Urinary bladder (tissue), 3 donors: ENCODE measurements at regions not wholly inside any gene's neighbourhood (a gene's known extent, or its start where the extent isn't known, plus 50 kb on each side); places are given as distances from the start of the nearest gene placed in this dataset.

ENCODE experiments used
- DNase-seq: peaks from one replicate; pipeline ENCODE4 v3.0.0-alpha.2; 2015; ENCODE audit errors: extremely low spot score
- H3K27ac ChIP-seq: one replicate; pipeline ENCODE4 v1.5.1; 2013; ENCODE audit warnings: low read depth, mild to moderate bottlenecking, moderate library complexity
- H3K36me3 ChIP-seq: one replicate; pipeline ENCODE4 v1.6.1; 2013; ENCODE audit warnings: mild to moderate bottlenecking, moderate library complexity; ENCODE audit not compliant: insufficient read depth
- H3K4me1 ChIP-seq: one replicate; pipeline ENCODE4 v1.6.1; 2013; ENCODE audit warnings: mild to moderate bottlenecking, moderate library complexity; ENCODE audit not compliant: insufficient read depth
- H3K4me3 ChIP-seq: one replicate; pipeline ENCODE4 v1.5.1; 2013; ENCODE audit warnings: low read depth, low read length
- WGBS: extraction: QIAGEN DNeasy Blood & Tissue Kit; methylation state at CpG from one replicate; pipeline ENCODE4 v1.1.7; 2013; 5-methylcytosine and 5-hydroxymethylcytosine counted together
- donor health status: healthy with polysubstance abuse.
- donor health status: healthy.

DNA sequence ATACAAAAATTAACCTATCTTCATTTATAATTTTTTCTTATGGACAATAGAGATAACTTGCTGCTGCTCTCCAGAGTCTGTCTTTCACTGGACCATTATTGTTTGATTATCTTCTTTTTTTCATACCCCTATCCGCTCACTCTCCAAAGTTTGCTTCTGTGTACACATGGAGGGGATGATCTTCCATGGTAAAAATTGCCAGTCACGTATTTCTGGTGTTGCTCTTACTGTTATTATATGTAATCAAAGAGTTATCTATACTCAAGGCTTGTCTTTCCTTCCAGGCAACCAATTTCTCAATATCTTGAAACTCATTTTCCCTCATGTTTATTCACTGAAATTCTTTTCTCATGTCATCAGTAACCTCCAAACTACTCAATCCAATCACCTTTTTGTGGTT, 817.8 kb upstream of the NECTIN3 start:
- no peak for DNase-seq
- H3K4me3 ChIP-seq = no peak overlapping the region
- no peak overlapping the region for H3K27ac ChIP-seq
- 82% methylated on average over 2 of the region's 2 CpGs for WGBS
- H3K36me3 ChIP-seq = no peaks in the 10 kb centered on the region
- no peaks in the 10 kb centered on the region for H3K4me1 ChIP-seq

DNA sequence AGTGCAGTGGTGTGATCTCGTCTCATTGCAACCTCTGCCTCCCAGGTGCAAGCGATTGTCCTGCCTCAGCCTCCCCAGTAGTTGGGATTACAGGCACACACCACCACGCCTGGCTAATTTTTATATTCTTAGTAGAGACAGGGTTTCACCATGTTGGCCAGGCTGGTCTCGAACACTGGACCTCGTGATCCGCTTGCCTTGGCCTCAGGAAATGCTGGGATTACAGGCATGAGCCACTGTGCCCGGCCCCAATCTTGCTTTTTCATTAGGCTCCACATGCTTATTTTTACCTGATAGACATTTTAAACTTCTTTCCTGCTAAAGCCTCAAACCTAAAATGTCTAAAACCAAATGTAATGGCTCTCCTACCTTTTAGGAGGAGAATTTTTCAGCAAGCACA, 817.0 kb upstream of the NECTIN3 start:
- Histone ChIP-seq H3K4me1 (no peaks in the 10 kb centered on the region), H3K4me3 (no peak overlapping the region), H3K27ac (no peak overlapping the region), H3K36me3 (no peaks in the 10 kb centered on the region)
- WGBS = 93% methylated on average over 7 of the region's 7 CpGs
- DNase-seq = no peak

DNA sequence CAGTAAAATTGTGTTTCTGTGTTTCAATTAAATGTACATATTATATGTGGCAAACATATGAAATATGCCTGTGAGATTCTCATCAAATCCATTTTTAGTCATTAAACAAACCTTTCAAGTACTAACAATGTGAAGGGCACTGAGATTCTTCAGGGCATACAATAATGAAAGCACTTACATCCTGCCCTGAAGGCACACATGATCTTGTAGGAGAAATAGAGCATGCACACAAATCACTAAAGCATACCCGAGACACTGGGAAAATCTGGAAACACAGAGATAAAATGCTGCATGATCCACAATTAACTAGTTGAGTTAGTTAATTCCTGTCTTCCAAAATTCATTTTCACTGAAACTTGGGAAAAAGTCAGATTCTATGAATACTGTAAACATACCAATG, 810.5 kb upstream of the NECTIN3 start:
- H3K4me1 ChIP-seq = no peaks in the 10 kb centered on the region
- no peak for DNase-seq
- no peak overlapping the region for H3K4me3 ChIP-seq
- WGBS = 55% methylated on average over 1 of the region's 1 CpG
- H3K27ac ChIP-seq = no peak overlapping the region
- no peaks in the 10 kb centered on the region for H3K36me3 ChIP-seq

DNA sequence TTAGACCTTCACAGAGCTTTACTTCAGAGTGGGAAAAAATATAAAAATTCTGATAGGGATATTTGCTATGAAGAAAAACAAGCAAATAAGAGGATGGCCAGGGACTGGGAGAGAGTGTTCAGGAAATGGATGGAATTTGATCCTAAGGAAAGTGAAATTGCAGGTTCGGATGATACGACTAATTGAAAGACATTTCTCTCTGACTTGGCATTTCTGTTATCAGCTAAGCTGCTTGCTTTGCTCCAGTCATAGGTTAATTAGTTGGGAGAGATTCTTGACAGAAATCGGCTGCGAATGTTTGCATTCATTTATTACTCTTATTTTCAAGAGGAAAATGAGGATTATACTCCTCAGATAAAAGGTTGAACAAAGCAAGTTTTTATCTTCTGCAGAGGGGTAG, 808.7 kb upstream of the NECTIN3 start:
- H3K4me1 ChIP-seq = no peaks in the 10 kb centered on the region
- WGBS = 50% methylated on average over 4 of the region's 4 CpGs
- H3K4me3 ChIP-seq = no peak overlapping the region

DNA sequence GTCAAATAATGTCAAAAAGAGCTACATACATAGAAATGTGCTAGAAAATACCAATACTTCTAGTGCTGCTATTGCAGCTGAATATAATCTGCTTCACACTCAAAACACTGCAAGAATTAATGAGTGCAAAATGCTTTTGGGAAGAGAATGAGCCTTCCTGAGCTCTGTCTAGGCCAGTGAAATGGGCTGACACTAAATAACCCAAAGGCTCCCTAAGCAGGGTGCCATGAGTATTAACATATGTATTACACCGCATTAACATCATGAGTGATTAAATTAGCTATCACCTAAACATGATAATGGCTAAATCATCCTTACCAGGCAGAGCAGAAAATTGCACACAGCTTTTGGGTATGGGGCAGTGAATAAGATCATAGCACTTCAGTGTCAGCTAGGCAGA, 806.3 kb upstream of the NECTIN3 start:
- H3K4me3 ChIP-seq = no peak overlapping the region
- no peaks in the 10 kb centered on the region for H3K36me3 ChIP-seq
- DNase-seq = no peak
- H3K4me1 ChIP-seq = no peaks in the 10 kb centered on the region
- 68% methylated on average over 1 of the region's 1 CpG for WGBS
- no peak overlapping the region for H3K27ac ChIP-seq

More for the DNA sequence above, 808.7 kb upstream of the NECTIN3 start:
- DNase-seq = no peak
- no peak overlapping the region for H3K27ac ChIP-seq
- H3K36me3 ChIP-seq = no peaks in the 10 kb centered on the region

DNA sequence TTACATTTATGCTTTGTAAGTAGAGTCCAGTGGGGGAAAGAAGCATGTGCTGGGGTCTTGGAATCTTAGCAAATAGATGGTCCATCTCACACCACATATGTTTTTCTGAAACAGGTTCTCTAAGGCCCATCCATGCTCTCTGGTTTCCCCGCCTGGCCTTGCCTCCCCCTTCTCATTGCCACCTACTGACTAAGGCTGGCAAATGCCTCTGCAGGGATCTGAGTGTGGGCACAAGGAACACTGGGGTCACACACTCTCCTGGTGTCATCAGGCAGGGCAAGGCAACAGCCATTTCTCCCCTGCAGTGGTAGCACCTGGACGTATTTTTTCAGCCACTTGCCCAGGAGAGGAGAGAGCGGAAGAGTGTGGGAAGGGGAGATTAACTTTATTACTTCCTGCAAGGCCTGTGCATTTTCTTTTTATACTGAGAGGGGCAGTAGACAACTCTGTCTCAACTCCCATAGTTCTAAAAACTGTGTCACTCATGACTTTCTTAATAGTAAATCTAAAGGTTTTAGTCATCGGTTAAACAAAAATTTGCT, 804.2 kb upstream of the NECTIN3 start:
- 88% methylated on average over 4 of the region's 4 CpGs for WGBS
- DNase-seq = no peak

DNA sequence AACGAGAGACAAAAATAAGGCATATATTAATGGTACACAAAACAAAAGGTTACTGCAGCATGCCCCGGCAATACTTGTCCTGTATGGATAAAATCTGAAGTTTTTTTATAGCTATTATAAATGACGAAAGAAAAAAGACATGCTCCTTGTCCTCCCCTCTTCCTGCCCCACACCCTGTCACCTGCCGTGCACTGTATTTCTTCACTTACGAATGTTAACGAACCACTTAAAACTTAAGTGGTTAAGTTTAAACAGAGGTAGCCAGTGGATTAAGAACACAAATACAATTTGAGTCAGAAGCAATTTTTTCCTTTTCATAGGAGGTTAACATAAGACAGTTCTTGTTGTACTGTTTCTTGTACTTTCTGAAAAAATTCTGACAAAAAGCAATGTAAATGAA, 799.1 kb upstream of the NECTIN3 start:
- no peak overlapping the region for H3K27ac ChIP-seq
- WGBS = 78% methylated on average over 6 of the region's 6 CpGs
- H3K4me1 ChIP-seq = no peaks in the 10 kb centered on the region
- no peak for DNase-seq
- H3K36me3 ChIP-seq = no peaks in the 10 kb centered on the region
- no peak overlapping the region for H3K4me3 ChIP-seq

More for the DNA sequence above, 804.2 kb upstream of the NECTIN3 start:
- H3K4me1 ChIP-seq = no peaks in the 10 kb centered on the region
- no peak overlapping the region for H3K27ac ChIP-seq
- no peak overlapping the region for H3K4me3 ChIP-seq
- H3K36me3 ChIP-seq = no peaks in the 10 kb centered on the region

DNA sequence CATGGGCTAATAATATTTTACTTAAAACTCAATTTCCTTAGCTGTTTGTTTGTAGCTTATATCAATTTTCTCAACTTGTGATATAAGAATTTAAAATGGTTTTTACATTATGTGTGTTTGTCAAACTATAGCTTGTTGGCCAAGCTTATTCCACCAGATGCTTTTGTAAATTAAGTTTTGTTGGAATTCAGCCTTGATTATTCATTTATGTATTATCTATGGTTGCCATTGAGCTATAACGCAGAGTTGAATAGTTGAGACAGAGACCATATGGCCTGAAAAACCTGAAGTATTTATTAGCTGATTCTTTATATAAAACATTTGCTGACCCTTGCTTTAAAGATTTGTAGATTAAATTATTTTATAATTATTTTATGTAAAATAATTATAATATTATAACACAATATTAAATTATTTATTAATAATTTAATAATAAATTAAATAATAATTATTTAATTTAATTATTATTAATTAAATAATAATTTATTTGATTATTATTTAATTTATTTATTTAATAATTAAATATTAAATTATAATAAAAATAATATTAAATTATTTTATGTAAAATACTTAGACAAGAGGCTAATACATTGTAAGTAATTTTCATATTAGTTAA, 779.6 kb upstream of the NECTIN3 start:
- no peaks in the 10 kb centered on the region for H3K36me3 ChIP-seq
- no peak overlapping the region for H3K27ac ChIP-seq
- WGBS = 63% methylated on average over 1 of the region's 1 CpG
- no peaks in the 10 kb centered on the region for H3K4me1 ChIP-seq
- no peak overlapping the region for H3K4me3 ChIP-seq
- no peak for DNase-seq

DNA sequence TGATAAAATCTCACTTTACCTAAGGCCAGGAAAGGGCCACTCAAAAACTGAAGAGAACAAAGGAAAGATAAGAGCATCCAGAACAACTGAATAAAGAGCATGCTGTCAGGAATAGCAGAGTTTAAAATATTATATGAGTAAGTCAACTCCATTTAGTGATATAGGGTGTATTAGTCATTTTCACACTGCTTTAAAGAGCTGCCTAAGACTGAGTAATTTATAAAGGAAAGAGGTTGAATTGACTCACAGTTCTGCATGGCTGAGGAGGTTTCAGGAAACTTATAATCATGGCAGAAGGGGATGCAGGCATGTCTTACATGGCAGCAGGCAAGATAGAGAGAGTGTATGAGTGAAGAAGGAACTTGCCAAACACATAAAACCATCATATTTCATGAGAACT, 778.0 kb upstream of the NECTIN3 start:
- H3K4me1 ChIP-seq = no peaks in the 10 kb centered on the region
- no peak overlapping the region for H3K4me3 ChIP-seq
- H3K36me3 ChIP-seq = no peaks in the 10 kb centered on the region
- no peak for DNase-seq
- H3K27ac ChIP-seq = no peak overlapping the region

DNA sequence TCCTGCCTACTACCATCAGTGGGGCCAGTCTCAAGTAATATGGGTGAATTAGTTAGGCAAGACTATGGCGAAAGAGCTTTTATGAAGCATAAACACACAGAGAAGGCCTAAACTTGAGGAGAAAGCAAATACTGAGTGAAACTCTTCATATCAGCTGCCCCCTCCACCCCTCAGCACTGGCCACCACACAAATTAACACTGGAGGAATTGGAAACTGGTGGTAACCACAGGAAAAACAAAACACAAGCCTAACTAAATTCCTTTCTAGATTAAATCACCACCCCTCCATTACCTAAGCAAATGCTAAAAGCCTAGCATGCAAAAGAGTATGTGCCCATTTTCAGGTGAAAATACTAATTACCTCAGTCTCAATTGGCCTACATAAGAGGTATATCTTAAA, 774.7 kb upstream of the NECTIN3 start:
- no peak overlapping the region for H3K27ac ChIP-seq
- no peak overlapping the region for H3K4me3 ChIP-seq
- H3K4me1 ChIP-seq = no peaks in the 10 kb centered on the region
- DNase-seq = no peak
- 96% methylated on average over 1 of the region's 1 CpG for WGBS
- H3K36me3 ChIP-seq = no peaks in the 10 kb centered on the region

DNA sequence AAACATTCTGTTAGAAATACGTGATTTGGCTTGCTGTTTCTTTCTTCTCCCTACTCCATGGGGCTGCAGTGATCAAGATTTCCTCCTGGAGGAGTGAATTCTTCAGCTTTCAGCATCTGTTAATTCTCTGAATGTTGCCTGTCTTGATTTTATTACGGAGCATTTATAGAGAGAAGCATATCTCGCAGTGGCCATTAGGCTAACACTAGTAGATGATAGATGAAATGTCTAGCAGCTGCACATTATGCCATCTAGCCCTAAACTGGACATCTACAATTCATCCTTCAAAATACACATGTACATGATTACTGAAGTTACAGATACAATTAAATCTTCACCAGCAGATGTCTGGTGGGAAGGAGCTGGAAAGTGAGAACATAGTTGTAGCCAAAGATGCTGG, 769.8 kb upstream of the NECTIN3 start:
- Histone ChIP-seq H3K4me3 (no peak overlapping the region), H3K36me3 (no peaks in the 10 kb centered on the region), H3K4me1 (no peaks in the 10 kb centered on the region), H3K27ac (no peak overlapping the region)
- WGBS = 51% methylated on average over 3 of the region's 3 CpGs
- no peak for DNase-seq

DNA sequence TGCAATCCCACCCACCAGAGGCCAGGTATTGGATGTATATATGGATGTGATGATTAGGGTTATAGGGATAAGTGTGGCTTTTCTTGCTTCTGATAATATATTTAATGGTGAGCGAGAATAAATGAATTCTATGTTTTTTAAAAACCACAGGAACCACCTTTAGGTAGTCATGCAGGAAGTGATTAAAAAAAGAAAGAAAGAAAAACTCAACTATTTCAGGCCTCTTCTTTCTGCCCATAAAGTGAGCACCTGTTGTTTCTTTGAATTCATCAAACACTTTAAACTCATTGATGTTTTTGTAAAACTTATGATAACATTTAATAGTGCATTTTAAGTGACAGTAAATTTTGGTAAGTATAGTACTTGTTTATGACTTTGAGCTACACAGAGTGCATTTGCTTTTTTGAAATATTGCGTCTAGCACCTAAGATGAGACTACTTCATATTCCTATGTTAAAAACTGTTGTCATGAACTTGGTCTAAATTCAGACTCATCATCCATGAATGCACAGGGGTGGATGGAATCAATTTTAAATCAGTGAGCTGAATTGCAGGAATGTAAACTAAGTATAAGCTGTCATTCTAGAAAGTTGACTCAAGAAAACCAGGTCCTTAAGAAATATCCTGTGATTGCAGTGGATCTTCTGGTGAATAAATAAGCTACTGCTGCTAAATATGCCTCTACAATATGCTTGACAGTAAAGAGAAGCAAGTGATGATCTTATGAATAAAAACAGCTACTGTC, 764.4 kb upstream of the NECTIN3 start:
- Histone ChIP-seq H3K4me1 (no peaks in the 10 kb centered on the region), H3K4me3 (no peak overlapping the region), H3K36me3 (no peaks in the 10 kb centered on the region), H3K27ac (no peak overlapping the region)
- DNase-seq = no peak
- 89% methylated on average over 2 of the region's 2 CpGs for WGBS

DNA sequence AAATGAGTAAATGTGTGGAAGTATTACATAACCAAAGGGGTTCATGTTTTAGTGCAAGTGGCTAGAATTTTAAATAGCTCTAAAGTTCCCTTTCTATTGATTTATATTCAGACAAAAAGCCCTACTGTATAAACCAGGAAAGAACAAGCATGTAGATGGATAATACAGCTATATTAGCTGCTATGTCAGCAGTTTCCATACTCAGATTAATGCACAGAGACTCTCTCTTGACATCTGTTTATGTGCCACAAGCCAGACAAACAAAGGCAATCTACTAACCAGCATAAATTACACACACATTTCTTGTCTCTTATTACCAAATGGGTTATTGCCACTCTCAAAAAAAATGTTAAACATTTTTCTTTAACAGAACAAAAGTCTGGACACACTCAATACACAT, 760.1 kb upstream of the NECTIN3 start:
- Histone ChIP-seq H3K4me1 (no peaks in the 10 kb centered on the region), H3K36me3 (no peaks in the 10 kb centered on the region), H3K27ac (no peak overlapping the region), H3K4me3 (no peak overlapping the region)
- no peak for DNase-seq

DNA sequence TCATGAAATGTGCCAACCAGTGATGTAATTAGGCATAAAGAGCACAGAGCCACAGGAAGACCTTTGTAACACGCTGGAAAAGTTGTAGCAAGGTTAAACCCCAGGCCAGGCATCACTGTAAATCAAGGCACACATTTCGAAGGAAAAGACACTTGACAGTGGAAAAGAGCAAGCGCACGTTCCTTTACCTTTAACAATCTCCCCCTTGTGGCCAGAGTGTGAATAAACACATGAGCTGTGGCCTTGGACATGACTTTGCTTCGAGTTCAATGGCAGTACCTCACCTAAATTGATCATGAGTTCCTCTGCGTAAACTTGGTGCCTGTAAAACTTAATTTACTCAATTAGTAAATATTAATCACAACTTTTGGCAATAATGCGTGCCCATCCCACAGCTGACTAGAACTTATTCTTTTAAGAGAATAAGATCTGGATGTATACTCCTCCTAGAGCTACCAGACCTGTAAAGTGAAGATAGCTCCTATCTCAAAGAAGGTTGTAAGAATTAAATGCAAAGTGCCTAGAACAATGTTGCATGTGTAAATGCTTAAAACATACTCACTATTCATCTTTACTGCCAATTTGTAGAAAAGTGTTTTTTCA, 757.0 kb upstream of the NECTIN3 start:
- WGBS = 48% methylated on average over 7 of the region's 7 CpGs
- H3K36me3 ChIP-seq = no peaks in the 10 kb centered on the region
- H3K27ac ChIP-seq = no peak overlapping the region
- DNase-seq = no peak
- H3K4me3 ChIP-seq = no peak overlapping the region
- H3K4me1 ChIP-seq = no peaks in the 10 kb centered on the region
